GM19395 (cell line): ENCODE measurements at regions not wholly inside any gene's neighbourhood (a gene's known extent, or its start where the extent isn't known, plus 50 kb on each side); places are given as distances from the start of the nearest gene placed in this dataset.
"Not testable (repeated sequence)": the region's sequence is repeated elsewhere in the genome, so short reads cannot be mapped to it uniquely, and the experiment has no call there.

Experiments used
- ATAC-seq: cut with Tn5 transposase; IDR thresholded peaks from one replicate; pipeline ENCODE4 v1.9.1; 2021; ENCODE audit warnings: mild to moderate bottlenecking, moderate library complexity; ENCODE audit not compliant: unreplicated experiment

DNA sequence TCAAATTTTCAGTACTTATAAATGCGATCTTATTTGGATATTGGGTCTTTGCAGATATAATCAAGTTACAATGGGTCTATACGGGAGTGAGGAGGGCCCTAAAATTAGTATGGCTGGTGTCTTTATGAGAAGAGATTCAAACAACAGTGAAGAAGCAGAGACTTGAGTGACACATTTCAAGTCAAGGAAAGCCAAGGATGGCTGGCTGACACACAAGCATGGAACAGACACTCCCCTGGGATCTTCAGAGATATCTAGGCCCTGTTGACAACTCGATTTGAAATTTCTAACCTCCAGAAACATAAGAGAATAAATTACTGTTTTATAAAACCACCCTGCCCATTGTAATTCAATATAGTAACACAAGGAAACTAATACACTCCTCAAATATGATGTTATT is 1886.0 kb upstream of the PCDH7 start:
- ATAC-seq = no peak

GRCh38 chr4:28835501-28835900 is 1884.7 kb upstream of the PCDH7 start:
- ATAC-seq = no peak

- no peak for ATAC-seq
These were observed 1877.9 kb upstream of the PCDH7 start for GRCh38 chr4:28842271-28842670.

GRCh38 chr4:28845158-28845557 is 1875.0 kb upstream of the PCDH7 start:
- ATAC-seq = no peak

DNA sequence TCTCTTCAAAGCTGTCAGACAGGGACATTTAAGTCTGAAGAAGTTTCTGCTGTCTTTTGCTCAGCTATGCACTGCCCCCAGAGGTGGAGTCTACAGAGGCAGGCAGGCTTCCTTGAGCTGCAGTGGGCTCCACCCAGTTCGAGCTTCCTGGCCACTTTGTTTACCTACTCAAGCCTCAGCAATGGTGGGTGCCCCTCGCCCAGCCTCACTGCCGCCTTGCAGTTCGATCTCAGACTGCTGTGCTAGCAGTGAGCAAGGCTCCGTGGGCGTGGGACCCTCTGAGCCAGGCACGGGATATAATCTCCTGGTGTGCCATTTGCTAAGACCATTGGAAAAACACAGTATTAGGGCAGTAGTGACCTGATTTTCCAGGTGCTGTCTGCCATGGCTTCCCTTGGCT is 1863.1 kb upstream of the PCDH7 start:
- not testable (repeated sequence) for ATAC-seq

DNA sequence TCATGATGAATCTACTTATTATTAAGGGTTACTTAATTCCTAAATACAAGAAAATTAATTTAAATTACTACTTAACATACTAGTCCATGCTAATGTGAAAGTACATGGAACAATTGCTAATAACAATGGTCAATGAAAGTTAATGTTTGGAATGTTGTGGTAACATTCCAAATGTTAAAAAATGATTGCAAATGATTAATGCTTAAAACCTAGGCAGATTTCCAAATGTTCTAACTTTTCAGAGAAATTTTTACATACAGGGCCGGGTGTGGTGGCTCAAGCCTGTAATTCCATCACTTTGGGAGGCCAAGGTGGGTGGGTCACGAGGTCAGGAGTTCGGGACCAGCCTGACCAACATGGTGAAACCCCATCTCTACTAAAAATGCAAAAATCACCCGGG is 1851.3 kb upstream of the PCDH7 start:
- no peak for ATAC-seq

DNA sequence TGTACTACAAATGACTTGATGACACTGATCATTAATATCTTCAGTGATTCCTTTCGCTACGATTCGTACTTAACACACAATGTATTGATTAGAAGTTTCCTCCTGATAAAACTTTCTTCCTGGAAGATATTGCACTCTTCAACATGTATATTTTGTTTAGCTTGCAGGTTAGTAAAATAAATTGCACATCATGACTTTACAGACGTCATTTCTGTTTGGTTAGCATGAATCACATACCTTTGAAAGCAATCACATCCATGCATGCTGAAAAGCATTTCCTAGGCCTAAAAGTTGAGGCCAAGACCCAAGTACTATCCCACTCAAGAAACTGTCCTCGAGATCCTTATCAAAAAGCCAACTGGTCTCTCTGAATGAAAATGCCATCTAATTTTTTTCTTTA is 1841.0 kb upstream of the PCDH7 start:
- ATAC-seq = no peak

GRCh38 chr4:28879900-28880299 is 1840.3 kb upstream of the PCDH7 start:
- ATAC-seq = no peak

DNA sequence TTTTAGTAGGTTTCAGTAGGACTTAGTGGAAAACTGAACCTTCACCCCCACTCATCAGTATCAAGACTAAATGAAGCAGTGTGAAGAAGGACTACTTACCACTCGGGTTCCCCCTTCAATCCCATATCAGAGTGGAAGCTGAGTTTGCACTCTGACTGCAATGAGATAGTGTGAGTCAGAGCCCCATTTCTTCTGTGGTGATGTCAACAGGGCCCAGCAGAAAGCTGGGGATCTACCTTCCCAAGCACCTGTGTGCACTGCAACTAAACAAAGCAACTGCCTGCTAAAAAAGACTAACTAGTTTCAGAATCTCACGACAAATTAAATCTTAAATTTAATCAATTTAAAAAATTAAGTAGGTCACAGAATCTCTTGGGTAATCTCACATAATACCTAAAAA is 1837.0 kb upstream of the PCDH7 start:
- ATAC-seq = no peak

- ATAC-seq = no peak
These were observed 1833.2 kb upstream of the PCDH7 start for GRCh38 chr4:28886934-28887333.

GRCh38 chr4:28890949-28891775 is 1829.0 kb upstream of the PCDH7 start:
- no peak for ATAC-seq

DNA sequence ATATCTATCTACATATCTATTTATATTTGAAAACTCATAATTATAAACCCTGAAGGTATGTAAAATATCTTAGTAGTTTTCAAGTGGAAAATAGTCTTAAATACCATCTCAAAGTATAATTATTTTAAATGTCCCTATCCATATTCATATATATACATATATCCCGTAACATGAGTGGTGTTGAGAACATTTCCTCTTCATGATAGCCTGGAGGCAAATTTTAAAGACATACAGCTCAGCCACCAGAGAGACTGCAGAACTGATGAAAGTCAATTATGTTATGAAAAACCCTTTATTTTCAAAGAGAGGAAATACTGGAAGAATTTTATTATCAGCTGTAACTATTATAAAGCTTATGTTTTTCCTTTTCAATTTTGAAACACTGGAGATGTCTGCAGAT is 1806.7 kb upstream of the PCDH7 start:
- no peak for ATAC-seq

- ATAC-seq = no peak
These were observed 1803.6 kb upstream of the PCDH7 start for GRCh38 chr4:28916585-28916984.

- no peak for ATAC-seq
These were observed 1801.3 kb upstream of the PCDH7 start for GRCh38 chr4:28918871-28919270.

DNA sequence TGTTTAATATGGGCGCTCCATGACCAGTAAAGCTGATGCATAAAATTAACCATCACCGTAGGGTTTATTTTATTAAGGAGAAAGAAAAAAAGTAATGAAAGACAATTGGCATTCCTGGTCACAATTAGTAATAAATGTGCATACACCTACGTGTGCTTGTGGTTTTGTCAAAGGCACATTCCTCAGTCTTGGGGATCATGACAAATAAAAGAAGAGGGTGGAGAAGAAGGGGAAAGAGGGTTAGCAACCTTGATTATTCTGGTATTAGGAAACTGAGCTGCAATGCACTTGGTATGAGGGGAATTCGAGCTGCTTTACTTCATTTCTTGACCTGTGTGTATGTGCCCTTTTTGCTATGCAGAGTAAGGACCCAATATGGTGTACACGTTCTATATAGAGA is 1798.3 kb upstream of the PCDH7 start:
- no peak for ATAC-seq

DNA sequence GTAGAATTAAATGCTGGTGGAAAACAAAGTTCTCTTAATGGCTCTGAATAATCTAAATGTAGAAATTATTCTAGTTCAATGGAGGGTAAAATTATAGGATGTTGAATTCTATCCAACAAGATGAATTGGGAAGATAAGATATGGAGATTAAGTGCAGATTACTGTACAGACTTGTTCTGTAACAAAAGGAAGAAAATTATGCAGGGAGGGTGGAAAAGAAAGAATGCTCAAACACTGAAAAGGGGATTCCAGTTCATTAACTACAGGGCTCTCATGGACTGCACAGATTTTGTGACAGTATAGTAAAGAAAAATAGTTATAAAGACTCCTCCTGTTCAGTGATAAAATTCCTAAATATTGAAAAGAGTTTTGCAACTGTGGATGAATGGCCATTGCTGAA is 1794.0 kb upstream of the PCDH7 start:
- no peak for ATAC-seq

- no peak for ATAC-seq
These were observed 1777.5 kb upstream of the PCDH7 start for GRCh38 chr4:28942631-28943030.

- no peak for ATAC-seq
These were observed 1772.8 kb upstream of the PCDH7 start for GRCh38 chr4:28947374-28947773.

DNA sequence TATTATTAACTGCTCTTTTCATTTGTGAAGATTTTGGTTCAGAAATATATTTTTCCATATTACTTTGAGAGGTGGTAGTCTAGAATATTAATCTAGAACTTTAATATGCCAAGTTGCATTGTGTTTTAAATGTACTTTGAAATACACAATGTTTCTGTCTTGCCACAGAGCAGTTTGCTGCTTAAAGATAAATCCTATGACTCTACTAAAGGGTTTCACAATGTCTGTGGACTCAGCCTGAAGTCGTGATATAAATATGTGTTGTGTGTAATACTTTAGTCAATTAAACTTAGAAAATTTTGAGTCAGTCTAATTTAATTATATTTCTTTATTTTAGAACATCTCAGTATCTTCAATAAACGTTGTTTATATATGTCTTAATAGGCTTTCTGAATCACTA is 1771.7 kb upstream of the PCDH7 start:
- no peak for ATAC-seq

GRCh38 chr4:28966982-28967381 is 1753.2 kb upstream of the PCDH7 start:
- ATAC-seq = no peak

DNA sequence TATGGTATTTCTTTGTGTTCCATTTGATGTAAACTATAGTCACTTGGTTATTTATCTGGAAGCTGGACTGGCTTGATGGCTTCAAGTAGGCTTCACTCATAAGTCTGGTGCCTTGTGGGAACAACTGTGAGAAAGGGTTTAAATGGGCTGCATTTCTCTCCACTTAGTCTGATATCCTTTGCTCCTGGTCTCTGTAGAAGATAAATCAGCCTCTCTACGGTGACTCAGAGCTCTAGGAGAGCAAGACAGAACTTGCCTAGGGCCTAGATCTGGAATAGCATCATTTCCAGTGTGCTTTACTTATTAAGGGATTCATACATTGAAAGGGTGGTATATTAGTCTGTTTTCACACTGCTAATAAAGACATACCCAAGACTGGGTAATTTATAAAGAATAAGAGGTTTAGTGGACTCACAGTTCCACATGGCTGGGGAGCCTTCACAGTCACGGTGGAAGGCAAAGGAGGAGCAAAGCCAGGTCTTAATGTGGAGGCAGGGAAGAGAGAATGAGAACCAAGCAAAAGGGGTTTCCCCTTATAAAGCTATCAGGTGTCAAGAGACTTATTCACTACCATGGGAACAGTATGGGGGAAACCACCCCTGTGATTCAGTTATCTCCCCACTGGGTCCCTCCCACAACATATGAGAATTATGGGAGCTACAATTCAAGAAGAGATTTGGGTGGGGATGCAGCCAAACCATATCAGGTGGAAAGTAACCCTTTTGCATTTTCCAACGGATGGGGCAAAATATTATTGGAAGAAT is 1746.4 kb upstream of the PCDH7 start:
- ATAC-seq = no peak

DNA sequence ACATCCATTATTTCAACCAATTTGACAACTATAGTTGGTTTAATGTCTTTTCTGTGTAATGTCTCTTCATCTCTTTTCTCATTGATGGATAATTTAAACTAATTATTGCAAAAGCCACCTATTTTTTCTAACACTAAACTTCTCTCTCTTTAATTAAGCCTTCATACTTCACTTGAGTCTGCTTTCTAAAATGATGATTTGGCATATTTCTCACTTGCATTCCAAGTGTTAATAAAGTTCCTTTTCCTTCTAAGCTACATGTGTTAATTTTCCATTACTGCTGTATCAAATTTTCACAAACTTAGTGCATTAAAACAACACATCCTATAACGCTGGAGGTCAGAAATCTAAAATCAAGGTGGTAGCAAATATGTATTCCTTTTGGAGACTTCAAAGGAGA is 1743.8 kb upstream of the PCDH7 start:
- no peak for ATAC-seq
